ENCODE measurements at regions not wholly inside any gene's neighbourhood (a gene's known extent, or its start where the extent isn't known, plus 50 kb on each side); places are given as distances from the start of the nearest gene placed in this dataset.

DNA sequence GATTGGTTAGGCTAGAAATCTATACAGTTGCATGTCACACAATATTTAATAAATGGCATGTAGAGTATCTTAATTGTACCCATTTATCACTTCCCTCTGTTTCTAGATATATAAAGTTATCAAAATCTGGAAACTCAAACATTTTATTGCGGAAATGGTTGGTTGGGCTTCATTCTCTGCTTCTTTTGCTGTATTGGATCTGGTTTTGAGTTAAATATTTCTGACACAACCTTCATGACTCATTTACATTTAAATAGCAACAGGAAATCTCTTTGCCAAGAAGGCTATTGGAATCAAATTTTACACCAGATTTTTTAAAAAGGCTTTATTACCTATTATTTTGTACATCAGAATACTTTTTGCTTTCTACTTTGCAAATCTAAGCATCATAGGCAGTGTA, 153.8 kb downstream of the EBLN2 start:
- TF ChIP-seq CTCF (IDR thresholded peaks at IDR 0.05) (no peak), POLR2A (IDR thresholded peaks at IDR 0.05) (no peak)
